ENCODE measurements at regions not wholly inside any gene's neighbourhood (a gene's known extent, or its start where the extent isn't known, plus 50 kb on each side); places are given as distances from the start of the nearest gene placed in this dataset.

- no peak for TF ChIP-seq CTCF (IDR thresholded peaks at IDR 0.05; ENCODE audit: borderline replicate concordance, insufficient read depth, low read depth, low read length)
- no peak overlapping the region for H3K4me3 ChIP-seq (ENCODE audit: low read depth, low read length)
Measured at GRCh38 chr5:74173665-74174064, 466.9 kb downstream of the ENC1 start.

- H3K4me3 ChIP-seq (ENCODE audit: low read depth, low read length), result no peak overlapping the region
- no peak for TF ChIP-seq CTCF (IDR thresholded peaks at IDR 0.05; ENCODE audit: borderline replicate concordance, insufficient read depth, low read depth, low read length)
Measured at GRCh38 chr5:74173241-74173640, 467.3 kb downstream of the ENC1 start.

GRCh38 chr5:74169701-74170100 lies 470.8 kb downstream of the ENC1 start:
- TF ChIP-seq CTCF (IDR thresholded peaks at IDR 0.05; ENCODE audit: borderline replicate concordance, insufficient read depth, low read depth, low read length), result no peak
- H3K4me3 ChIP-seq (ENCODE audit: low read depth, low read length), result no peak overlapping the region

GRCh38 chr5:74167930-74168315 lies 472.6 kb downstream of the ENC1 start:
- TF ChIP-seq CTCF (IDR thresholded peaks at IDR 0.05; ENCODE audit: borderline replicate concordance, insufficient read depth, low read depth, low read length), result no peak
- H3K4me3 ChIP-seq (ENCODE audit: low read depth, low read length), result no peak overlapping the region

- no peak overlapping the region for H3K4me3 ChIP-seq (ENCODE audit: low read depth, low read length)
- TF ChIP-seq CTCF (IDR thresholded peaks at IDR 0.05; ENCODE audit: borderline replicate concordance, insufficient read depth, low read depth, low read length), result no peak
Measured at GRCh38 chr5:74167206-74167929, 473.2 kb downstream of the ENC1 start.

GRCh38 chr5:74166064-74166463 lies 474.5 kb downstream of the ENC1 start:
- no peak for TF ChIP-seq CTCF (IDR thresholded peaks at IDR 0.05; ENCODE audit: borderline replicate concordance, insufficient read depth, low read depth, low read length)
- H3K4me3 ChIP-seq (ENCODE audit: low read depth, low read length), result no peak overlapping the region

- H3K4me3 ChIP-seq (ENCODE audit: low read depth, low read length), result no peak overlapping the region
- TF ChIP-seq CTCF (IDR thresholded peaks at IDR 0.05; ENCODE audit: borderline replicate concordance, insufficient read depth, low read depth, low read length), result no peak
Measured at GRCh38 chr5:74164725-74165235, 475.7 kb downstream of the ENC1 start.
